ENCODE measurements at regions not wholly inside any gene's neighbourhood (a gene's known extent, or its start where the extent isn't known, plus 50 kb on each side); places are given as distances from the start of the nearest gene placed in this dataset.

GRCh38 chr15:97189162-97189780 lies 771.2 kb upstream of the ARRDC4 start:
- no peak for ATAC-seq
- Histone ChIP-seq H3K27ac (no peak overlapping the region), H3K27me3 (no peaks in the 10 kb centered on the region), H3K36me3 (no peaks in the 10 kb centered on the region), H3K4me3 (no peak overlapping the region), H3K9me3 (no peaks in the 10 kb centered on the region), H3K4me1 (no peaks in the 10 kb centered on the region)
- no peak for TF ChIP-seq CTCF (IDR thresholded peaks at IDR 0.05)
- intact Hi-C loops (cut with DNase I), result no loop called here
- no peak for DNase-seq
- no peak for FAIRE-seq
- 76% methylated on average over 3 of the region's 3 CpGs for WGBS, 2 donors

- ATAC-seq, result no peak
- 79 to 92% methylated on average over 1 of the region's 1 CpG for WGBS, 2 donors
- TF ChIP-seq CTCF (IDR thresholded peaks at IDR 0.05), result no peak
Measured at GRCh38 chr15:97194750-97195149, 765.8 kb upstream of the ARRDC4 start.

DNA sequence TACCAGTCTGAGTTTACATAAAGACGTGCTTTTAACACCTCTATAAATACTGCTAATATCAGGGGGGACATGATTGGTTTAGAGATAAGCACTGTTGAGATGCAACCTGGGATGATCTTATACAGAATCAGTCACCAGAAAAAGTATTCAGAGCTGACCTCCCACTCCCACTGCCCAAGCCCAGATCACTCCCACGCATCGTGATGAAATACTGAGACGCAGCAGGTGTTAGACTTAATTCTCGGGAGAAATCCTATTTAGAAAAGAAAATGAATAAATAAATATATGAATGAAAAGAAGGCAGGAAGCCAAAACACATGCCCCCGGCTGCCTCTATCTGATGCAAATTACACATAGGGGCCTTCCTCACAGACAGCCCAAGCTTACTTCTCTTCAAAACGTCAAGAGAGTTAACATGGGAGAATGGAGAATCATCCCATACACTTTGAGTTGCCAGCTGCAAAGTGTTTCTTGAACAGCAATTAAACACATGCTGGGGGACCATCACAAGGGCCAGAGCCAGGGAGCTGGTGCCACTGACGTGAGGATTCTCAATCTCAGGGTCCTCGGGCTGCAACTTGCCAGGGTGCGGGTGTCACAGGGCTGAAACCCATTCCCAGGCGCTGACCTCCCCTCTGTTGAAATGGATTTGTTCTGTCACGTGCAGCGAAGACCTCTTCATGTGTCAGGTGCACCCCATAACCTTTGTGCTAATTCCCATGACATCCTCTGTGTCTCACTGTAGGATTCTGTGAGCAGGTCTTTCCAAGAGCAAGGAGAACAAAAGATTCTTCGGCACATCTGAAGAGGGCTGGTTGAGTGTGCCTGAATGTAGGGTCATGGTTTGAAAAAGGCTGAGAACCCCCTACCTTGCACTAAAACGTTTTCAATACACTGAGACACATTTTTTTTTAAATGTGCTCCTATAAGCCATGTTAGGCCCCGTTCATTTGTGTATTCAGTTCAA lies 764.2 kb upstream of the ARRDC4 start:
- H3K36me3 ChIP-seq, result no peaks in the 10 kb centered on the region
- TF ChIP-seq CTCF (IDR thresholded peaks at IDR 0.05), result no peak
- intact Hi-C loops (cut with DNase I), result no loop called here
- WGBS, 2 donors, result 62 to 65% methylated on average over 16 of the region's 16 CpGs
- no peak for DNase-seq
- H3K9me3 ChIP-seq, result no peaks in the 10 kb centered on the region
- no peak for FAIRE-seq
- ATAC-seq, result no peak
- H3K4me1 ChIP-seq, result no peaks in the 10 kb centered on the region
- no peaks in the 10 kb centered on the region for H3K27me3 ChIP-seq
- no peak overlapping the region for H3K4me3 ChIP-seq
- no peak overlapping the region for H3K27ac ChIP-seq

More at GRCh38 chr15:97194750-97195149, 765.8 kb upstream of the ARRDC4 start:
- Histone ChIP-seq H3K36me3 (no peaks in the 10 kb centered on the region), H3K4me1 (no peaks in the 10 kb centered on the region), H3K27me3 (no peaks in the 10 kb centered on the region), H3K9me3 (no peaks in the 10 kb centered on the region), H3K27ac (no peak overlapping the region), H3K4me3 (no peak overlapping the region)
- DNase-seq, result no peak
- intact Hi-C loops (cut with DNase I), result no loop called here
- no peak for FAIRE-seq

DNA sequence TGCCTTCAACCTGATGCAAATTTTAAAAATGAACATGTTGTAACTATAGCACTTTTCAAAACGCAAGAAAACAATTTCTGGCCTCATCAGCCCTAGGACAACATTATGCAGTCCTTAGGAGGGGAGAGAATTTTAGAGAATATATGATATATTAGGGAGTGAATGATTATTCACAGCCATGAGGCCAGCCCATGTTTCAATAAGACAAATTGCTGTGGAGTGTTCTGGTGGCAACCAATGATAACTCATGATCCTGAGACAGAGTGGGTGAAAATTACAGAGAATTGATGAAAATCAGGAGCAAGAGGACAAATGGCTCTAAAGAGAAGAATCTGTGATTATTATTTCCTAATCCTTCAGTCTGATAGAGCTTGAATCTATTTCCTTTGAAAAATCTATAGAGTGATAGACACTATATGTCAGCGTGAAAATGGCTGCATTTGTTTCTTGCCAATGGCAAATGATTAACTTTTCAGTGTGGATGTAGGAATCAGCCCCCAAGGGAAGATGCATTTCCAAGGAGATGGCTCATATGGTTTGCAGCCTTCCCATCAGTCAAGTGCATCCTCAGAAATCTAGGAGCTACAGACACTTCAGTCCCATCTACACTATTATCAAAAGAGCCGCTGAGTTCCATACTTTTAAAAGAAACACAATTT lies 761.0 kb upstream of the ARRDC4 start:
- Histone ChIP-seq H3K36me3 (no peaks in the 10 kb centered on the region), H3K27me3 (peaks cover 0 to 5% (median 0%) of the 10 kb centered on the region in 4 donors), H3K9me3 (no peaks in the 10 kb centered on the region), H3K4me3 (no peak overlapping the region), H3K4me1 (no peaks in the 10 kb centered on the region), H3K27ac (no peak overlapping the region)
- TF ChIP-seq CTCF (IDR thresholded peaks at IDR 0.05), result no peak
- intact Hi-C loops (cut with DNase I), result no loop called here
- 69 to 84% methylated on average over 3 of the region's 3 CpGs for WGBS, 2 donors
- FAIRE-seq, result no peak
- no peak for DNase-seq
- ATAC-seq, result no peak
